ENCODE measurements at regions not wholly inside any gene's neighbourhood (a gene's known extent, or its start where the extent isn't known, plus 50 kb on each side); places are given as distances from the start of the nearest gene placed in this dataset.
A peak's percentile ranks its signal among the peaks of the same experiment; 100 is the strongest.
"Not testable (repeated sequence)": the region's sequence is repeated elsewhere in the genome, so short reads cannot be mapped to it uniquely, and the experiment has no call there.

DNA sequence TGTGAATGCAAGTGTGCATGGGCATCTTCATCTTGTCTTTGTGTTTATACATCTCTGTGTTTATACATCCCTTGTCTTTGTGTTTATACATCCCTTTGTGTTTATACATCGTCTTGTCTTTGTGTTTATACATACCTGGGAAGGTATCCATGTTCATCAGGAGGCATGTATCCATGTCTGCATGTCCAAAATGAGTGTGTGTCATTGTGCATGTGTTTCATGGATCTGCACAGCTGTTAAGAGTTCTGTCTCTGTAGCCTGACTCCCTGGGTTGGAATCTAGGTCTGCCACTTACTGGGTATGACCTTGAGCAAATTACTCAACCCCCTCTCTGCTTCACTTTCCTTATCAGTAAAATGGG lies 50.1 kb upstream of the SIRPA start:
- no peak overlapping the region for H3K4me3 Mint-ChIP-seq
- H3K9me3 Mint-ChIP-seq, result peaks cover 5 to 8% of the 10 kb centered on the region in 2 donors
- H3K27ac Mint-ChIP-seq, result no peak overlapping the region
- ATAC-seq (replicated peaks), result no peak
- peaks cover 46 to 62% of the 10 kb centered on the region in 2 donors for H3K27me3 Mint-ChIP-seq
- no peaks in the 10 kb centered on the region for H3K4me1 Mint-ChIP-seq (ENCODE audit: low read depth in 2 of 2)
- peaks cover 4% of the 10 kb centered on the region for H3K36me3 Mint-ChIP-seq (ENCODE audit: insufficient read depth)
- no peak for DNase-seq

DNA sequence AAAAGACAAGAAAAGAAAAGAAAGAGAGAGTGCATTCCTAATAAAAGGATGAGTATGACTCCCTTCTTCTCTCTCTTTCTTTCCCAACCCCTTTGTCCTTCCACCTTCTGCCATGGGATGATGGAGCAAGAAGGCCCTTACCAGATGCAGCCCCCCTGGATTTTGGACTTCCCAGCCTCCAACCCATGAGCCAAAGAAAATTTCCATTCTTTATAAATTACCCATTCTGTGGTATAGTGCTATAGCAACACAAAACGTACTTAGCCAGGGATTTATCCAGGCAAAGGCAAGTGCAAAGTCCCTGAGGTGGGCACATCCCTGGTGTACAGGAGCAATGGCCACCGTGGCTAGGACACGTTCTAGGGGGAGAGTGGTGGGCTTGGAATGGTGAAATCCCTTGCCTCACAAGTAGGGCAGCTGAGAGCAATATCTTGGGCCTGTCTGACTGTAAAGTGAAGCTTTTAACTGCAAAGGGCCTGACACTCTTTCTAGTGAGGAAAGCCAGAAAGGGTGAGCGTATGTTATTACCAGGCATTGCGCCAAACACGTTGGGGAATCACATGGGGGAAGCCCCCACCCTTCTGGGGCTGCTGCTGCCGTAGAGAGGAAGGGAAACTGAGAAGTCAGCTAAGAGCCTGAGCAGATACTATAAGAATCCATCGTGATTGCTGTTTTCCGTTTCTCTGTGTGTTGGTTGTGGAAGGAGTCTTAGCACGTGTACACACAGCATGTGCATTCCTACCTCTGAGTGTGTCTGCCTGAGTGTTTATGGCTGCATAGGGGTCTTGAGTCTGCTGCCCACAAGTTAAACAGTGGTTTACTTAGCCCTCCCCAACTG lies 50.7 kb upstream of the SIRPA start:
- H3K9me3 Mint-ChIP-seq, result peaks cover 5 to 8% of the 10 kb centered on the region in 2 donors
- H3K27ac Mint-ChIP-seq, result peak overlapping the region in 1 of 2 donors; percentile 11
- no peak overlapping the region for H3K4me3 Mint-ChIP-seq
- H3K36me3 Mint-ChIP-seq (ENCODE audit: insufficient read depth), result peaks cover 4% of the 10 kb centered on the region
- H3K4me1 Mint-ChIP-seq (ENCODE audit: low read depth in 2 of 2), result no peaks in the 10 kb centered on the region
- H3K27me3 Mint-ChIP-seq, result peaks cover 49 to 67% of the 10 kb centered on the region in 2 donors
- peak; percentile 56 for ATAC-seq (replicated peaks)
- DNase-seq, result no peak

DNA sequence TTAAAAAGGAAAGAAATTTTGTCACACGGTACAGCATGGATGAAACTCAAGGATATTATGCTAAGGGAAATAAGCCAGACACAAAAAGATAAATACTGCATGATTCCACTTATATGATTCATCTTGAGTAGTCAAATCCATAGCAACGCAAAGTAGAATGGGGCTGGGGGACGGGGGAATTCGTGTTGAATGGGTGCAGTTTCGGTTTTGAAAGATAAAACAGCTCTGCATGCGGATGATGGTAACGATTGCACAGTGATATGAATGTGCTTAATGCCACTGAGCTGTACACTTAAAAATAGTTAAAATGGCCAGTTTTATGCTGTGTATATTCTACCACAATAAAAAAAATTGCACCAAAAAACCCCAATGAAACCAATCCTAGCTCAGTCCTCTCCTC lies 52.9 kb upstream of the SIRPA start:
- Mint-ChIP-seq H3K27me3 (peaks cover 45 to 67% of the 10 kb centered on the region in 2 donors), H3K9me3 (peaks cover under 1 to 2% of the 10 kb centered on the region in 2 donors), H3K36me3 (ENCODE audit: insufficient read depth) (no peaks in the 10 kb centered on the region), H3K27ac (no peak overlapping the region), H3K4me3 (no peak overlapping the region), H3K4me1 (ENCODE audit: low read depth in 2 of 2) (no peaks in the 10 kb centered on the region)
- DNase-seq, result no peak
- ATAC-seq (replicated peaks), result no peak

- H3K4me1 Mint-ChIP-seq (ENCODE audit: low read depth in 2 of 2), result no peaks in the 10 kb centered on the region
- H3K36me3 Mint-ChIP-seq (ENCODE audit: insufficient read depth), result no peaks in the 10 kb centered on the region
- DNase-seq, result no peak
- H3K4me3 Mint-ChIP-seq, result no peak overlapping the region
- ATAC-seq (replicated peaks), result no peak
- H3K27ac Mint-ChIP-seq, result no peak overlapping the region
- H3K9me3 Mint-ChIP-seq, result no peaks in the 10 kb centered on the region
- peaks cover 51 to 72% of the 10 kb centered on the region in 2 donors for H3K27me3 Mint-ChIP-seq
Measured at GRCh38 chr20:1841554-1842140, 53.6 kb upstream of the SIRPA start.

DNA sequence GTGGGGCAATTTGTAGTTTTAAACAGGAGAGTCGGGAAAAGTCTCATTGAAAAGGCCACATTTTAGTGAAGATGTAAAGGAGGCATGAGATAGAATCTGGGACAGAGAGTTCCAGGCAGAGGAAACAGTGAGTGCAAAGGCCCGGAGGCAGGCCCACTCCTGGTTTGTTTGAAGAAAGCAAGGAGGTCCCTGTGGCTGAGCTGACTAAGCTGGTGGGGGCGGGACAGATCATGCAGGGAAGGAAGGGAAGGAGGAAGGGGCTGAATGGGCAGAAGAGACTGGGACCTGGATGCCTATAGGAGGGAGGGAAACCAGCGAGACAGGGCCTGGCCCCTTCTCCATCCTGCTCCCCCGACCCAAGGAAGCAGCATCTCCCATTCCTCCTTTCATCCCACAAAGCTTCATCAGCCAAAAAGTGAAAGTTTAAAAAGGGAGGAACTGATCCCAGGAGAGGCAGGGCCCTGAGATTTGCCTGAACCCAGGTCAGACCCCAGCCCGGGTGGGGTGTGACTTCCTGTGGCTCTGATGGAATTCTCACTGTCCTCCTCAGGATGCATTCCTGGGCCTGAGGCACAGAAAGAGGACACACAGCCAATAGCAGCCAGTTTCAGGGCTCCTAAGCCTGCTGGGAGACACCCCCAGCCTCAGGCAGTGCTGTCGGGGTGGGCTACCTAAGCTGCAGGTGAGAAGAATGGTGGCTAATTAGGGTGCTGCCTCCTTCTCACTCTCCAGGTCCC lies 54.2 kb upstream of the SIRPA start:
- Mint-ChIP-seq H3K4me1 (ENCODE audit: low read depth in 2 of 2) (no peaks in the 10 kb centered on the region), H3K27me3 (peaks cover 53 to 79% of the 10 kb centered on the region in 2 donors), H3K36me3 (ENCODE audit: insufficient read depth) (no peaks in the 10 kb centered on the region), H3K9me3 (no peaks in the 10 kb centered on the region), H3K4me3 (no peak overlapping the region), H3K27ac (no peak overlapping the region)
- ATAC-seq (replicated peaks), result no peak
- no peak for DNase-seq

DNA sequence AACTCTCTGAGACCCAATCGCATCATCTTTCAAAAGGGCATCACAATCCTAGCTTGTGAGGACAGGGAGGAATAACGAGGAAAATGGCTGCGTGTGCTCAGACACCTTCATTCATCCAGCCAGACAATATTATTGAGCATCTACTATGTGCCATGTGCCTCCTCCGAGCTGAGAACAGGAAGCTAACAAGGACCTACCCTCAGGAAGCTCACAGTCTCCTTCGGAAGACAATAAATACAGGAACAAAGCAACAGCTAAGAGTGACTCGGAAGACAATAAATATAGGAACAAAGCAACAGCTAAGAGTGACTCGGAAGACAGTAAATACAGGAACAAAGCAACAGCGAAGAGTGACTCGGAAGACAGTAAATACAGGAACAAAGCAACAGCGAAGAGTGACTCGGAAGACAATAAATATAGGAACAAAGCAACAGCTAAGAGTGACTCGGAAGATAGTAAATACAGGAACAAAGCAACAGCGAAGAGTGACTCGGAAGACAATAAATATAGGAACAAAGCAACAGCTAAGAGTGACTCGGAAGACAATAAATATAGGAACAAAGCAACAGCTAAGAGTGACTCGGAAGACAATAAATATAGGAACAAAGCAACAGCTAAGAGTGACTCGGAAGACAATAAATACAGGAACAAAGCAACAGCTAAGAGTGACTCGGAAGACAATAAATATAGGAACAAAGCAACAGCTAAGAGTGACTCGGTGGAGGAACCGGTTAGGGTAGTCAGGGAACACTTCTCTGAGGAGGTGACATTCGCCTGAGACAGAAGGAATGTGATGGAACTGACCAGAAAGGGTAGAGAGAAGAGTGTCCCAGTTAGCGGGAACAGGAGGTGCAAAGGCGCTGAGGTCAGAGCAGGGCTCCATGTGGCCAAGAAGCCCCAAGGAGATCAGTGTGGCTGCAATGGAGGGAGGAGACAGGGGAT lies 55.6 kb upstream of the SIRPA start:
- ATAC-seq (replicated peaks); DNase-seq; H3K27ac Mint-ChIP-seq; H3K4me1 Mint-ChIP-seq (ENCODE audit: low read depth in 2 of 2); H3K36me3 Mint-ChIP-seq (ENCODE audit: insufficient read depth); H3K4me3 Mint-ChIP-seq; H3K9me3 Mint-ChIP-seq: not testable (repeated sequence)
- H3K27me3 Mint-ChIP-seq, result peaks cover 52 to 69% of the 10 kb centered on the region in 2 donors

GRCh38 chr20:1838556-1839279 lies 56.5 kb upstream of the SIRPA start:
- no peak overlapping the region for H3K27ac Mint-ChIP-seq

GRCh38 chr20:1835186-1836035 lies 59.8 kb upstream of the SIRPA start:
- Mint-ChIP-seq H3K9me3 (no peaks in the 10 kb centered on the region), H3K27ac (no peak overlapping the region), H3K36me3 (ENCODE audit: insufficient read depth) (no peaks in the 10 kb centered on the region), H3K4me1 (ENCODE audit: low read depth in 2 of 2) (no peaks in the 10 kb centered on the region), H3K4me3 (no peak overlapping the region), H3K27me3 (peaks cover 48 to 71% of the 10 kb centered on the region in 2 donors)
- ATAC-seq (replicated peaks) (no peak), DNase-seq (no peak)

More at GRCh38 chr20:1838556-1839279, 56.5 kb upstream of the SIRPA start:
- Mint-ChIP-seq H3K36me3 (ENCODE audit: insufficient read depth) (no peaks in the 10 kb centered on the region), H3K9me3 (no peaks in the 10 kb centered on the region), H3K4me1 (ENCODE audit: low read depth in 2 of 2) (no peaks in the 10 kb centered on the region), H3K27me3 (peaks cover 52 to 75% of the 10 kb centered on the region in 2 donors), H3K4me3 (no peak overlapping the region)
- no peak for DNase-seq
- no peak for ATAC-seq (replicated peaks)

DNA sequence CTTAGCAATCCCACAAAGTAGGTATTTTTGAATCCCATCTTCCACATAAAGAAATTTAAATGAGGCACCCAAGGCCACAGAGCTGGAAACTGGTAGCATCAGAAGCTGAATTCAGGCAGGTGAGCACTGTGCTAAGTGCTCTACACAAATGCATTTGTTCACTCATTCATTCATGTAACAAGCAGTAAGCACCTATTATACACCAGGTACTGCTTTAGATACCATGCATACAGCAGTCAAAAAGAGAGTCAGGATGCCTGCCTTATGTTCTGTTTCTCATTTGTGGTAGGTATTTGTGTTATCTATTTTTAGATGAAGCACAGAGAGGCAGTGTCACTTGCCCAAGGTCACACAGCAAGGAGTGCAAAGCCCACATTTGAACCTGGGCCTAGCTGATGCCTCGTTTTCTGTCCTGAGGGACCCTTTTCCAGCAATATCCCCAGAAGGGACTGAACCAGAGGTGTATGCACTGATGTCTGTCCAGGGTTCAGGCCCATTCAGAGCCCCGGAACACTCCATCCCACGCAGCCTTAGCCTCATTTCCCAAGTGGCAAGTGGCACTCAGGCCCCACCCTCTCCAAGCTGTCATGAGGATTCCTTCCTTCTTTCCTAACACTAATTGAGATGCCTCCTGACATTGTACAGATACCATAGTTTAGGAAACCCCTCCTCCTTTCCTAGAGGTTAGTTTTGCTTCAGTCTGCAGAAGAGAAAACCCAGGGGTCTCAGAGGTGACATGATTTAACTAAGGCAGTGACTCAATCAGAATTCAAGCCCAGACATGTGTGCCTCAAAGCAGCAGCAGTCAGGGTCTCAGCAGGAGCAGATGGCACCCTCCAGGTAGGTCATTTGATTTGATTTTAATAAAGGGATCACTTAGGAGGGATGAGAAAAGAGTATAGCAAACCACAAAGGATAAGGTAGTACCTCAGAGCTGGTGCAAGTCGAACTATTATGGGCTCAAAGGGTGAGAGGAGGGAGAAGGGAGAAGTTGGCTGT lies 61.2 kb upstream of the SIRPA start:
- Mint-ChIP-seq H3K4me1 (ENCODE audit: low read depth in 2 of 2) (no peaks in the 10 kb centered on the region), H3K4me3 (no peak overlapping the region), H3K9me3 (no peaks in the 10 kb centered on the region), H3K27ac (no peak overlapping the region), H3K36me3 (ENCODE audit: insufficient read depth) (no peaks in the 10 kb centered on the region), H3K27me3 (peaks cover 43 to 66% of the 10 kb centered on the region in 2 donors)
- ATAC-seq (replicated peaks), result no peak
- DNase-seq, result no peak

GRCh38 chr20:1833216-1833615 lies 62.0 kb upstream of the SIRPA start:
- no peak overlapping the region for H3K27ac Mint-ChIP-seq
- H3K27me3 Mint-ChIP-seq, result peaks cover 43 to 65% of the 10 kb centered on the region in 2 donors
- H3K4me1 Mint-ChIP-seq (ENCODE audit: low read depth in 2 of 2), result no peaks in the 10 kb centered on the region

DNA sequence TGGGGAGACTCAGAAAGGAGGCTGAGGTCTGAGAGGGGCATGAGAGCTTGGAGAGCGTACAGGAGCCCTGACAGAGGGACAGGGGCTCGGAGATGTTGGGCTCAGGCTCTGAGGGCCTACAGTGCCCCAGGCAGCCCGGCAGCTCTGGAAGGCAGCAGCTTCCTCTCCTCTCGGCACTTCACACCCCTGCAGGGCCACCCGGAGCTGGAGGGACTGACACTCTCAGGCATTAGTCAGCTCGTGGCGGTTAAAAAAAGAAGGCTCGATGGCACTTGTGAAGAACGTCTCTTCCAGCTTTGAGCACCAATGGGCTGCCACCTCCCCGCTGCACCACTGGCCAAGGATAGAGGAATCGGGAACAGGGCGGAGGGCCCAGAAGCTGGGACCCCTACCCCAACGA lies 62.6 kb upstream of the SIRPA start:
- Mint-ChIP-seq H3K9me3 (no peaks in the 10 kb centered on the region), H3K4me1 (ENCODE audit: low read depth in 2 of 2) (no peaks in the 10 kb centered on the region), H3K27ac (no peak overlapping the region), H3K36me3 (ENCODE audit: insufficient read depth) (no peaks in the 10 kb centered on the region), H3K4me3 (no peak overlapping the region), H3K27me3 (peaks cover 45 to 65% of the 10 kb centered on the region in 2 donors)
- DNase-seq, result no peak
- ATAC-seq (replicated peaks), result no peak

More at GRCh38 chr20:1833216-1833615, 62.0 kb upstream of the SIRPA start:
- H3K4me3 Mint-ChIP-seq, result no peak overlapping the region
- no peaks in the 10 kb centered on the region for H3K9me3 Mint-ChIP-seq
- no peak for DNase-seq
- no peak for ATAC-seq (replicated peaks)
- no peaks in the 10 kb centered on the region for H3K36me3 Mint-ChIP-seq (ENCODE audit: insufficient read depth)
